ENCODE measurements at regions not wholly inside any gene's neighbourhood (a gene's known extent, or its start where the extent isn't known, plus 50 kb on each side); places are given as distances from the start of the nearest gene placed in this dataset.

DNA sequence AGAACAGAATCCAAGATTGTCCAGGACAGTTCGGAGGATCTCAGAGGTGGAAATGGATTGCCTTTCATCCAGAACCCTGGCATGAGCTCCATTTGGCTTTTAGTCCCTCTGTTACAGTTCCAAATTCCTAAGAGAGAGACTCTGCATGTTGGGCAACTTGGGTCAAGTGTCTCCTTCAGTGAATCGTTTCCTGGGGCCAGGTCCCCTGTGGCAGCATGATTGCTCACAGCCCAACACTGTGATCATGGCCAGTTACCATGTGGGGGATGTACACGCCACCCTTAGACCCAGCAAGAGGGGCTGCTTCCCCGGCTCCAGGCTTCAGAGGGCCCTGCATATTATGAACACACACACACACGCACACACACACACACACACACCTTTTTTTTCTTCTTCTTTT lies 118.6 kb upstream of the GLI2 start:
- intact Hi-C loops (cut with micrococcal nuclease; ENCODE audit: unreplicated experiment), result no loop called here
- no TSS peak for BruUV-seq (replicated peaks)
- no peaks in the 10 kb centered on the region for H3K4me1 ChIP-seq (ENCODE audit: insufficient read depth, low read length, poor library complexity, severe bottlenecking)
- H3K9me3 ChIP-seq (ENCODE audit: low read depth, low read length, poor library complexity, severe bottlenecking), result no peaks in the 10 kb centered on the region
- ChIA-PET CTCF (no interaction called here), POLR2A (ENCODE audit: low non-redundant PET) (no interaction called here)
- no peak for DNase-seq (ENCODE audit: low spot score)
- H3K27ac ChIP-seq (ENCODE audit: low read depth, low read length, poor library complexity, severe bottlenecking), result no peak overlapping the region
- no peaks in the 10 kb centered on the region for H3K27me3 ChIP-seq (replicated peaks; ENCODE audit: insufficient read depth, low read depth, low read length, poor library complexity)
- no peaks in the 10 kb centered on the region for H3K36me3 ChIP-seq (ENCODE audit: insufficient read depth, low read length, poor library complexity, severe bottlenecking)
- H3K4me3 ChIP-seq (ENCODE audit: low read depth, low read length, poor library complexity, severe bottlenecking), result no peak overlapping the region
- TF ChIP-seq, protein P1, sequence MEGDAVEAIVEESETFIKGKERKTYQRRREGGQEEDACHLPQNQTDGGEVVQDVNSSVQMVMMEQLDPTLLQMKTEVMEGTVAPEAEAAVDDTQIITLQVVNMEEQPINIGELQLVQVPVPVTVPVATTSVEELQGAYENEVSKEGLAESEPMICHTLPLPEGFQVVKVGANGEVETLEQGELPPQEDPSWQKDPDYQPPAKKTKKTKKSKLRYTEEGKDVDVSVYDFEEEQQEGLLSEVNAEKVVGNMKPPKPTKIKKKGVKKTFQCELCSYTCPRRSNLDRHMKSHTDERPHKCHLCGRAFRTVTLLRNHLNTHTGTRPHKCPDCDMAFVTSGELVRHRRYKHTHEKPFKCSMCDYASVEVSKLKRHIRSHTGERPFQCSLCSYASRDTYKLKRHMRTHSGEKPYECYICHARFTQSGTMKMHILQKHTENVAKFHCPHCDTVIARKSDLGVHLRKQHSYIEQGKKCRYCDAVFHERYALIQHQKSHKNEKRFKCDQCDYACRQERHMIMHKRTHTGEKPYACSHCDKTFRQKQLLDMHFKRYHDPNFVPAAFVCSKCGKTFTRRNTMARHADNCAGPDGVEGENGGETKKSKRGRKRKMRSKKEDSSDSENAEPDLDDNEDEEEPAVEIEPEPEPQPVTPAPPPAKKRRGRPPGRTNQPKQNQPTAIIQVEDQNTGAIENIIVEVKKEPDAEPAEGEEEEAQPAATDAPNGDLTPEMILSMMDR (conservative IDR thresholded peaks at IDR 0.05; ENCODE audit: low read depth, low read length), result no peak
- TF ChIP-seq EZH2 (IDR thresholded peaks at IDR 0.05; ENCODE audit: borderline replicate concordance, low read depth, low read length, poor library complexity, severe bottlenecking), result no peak

DNA sequence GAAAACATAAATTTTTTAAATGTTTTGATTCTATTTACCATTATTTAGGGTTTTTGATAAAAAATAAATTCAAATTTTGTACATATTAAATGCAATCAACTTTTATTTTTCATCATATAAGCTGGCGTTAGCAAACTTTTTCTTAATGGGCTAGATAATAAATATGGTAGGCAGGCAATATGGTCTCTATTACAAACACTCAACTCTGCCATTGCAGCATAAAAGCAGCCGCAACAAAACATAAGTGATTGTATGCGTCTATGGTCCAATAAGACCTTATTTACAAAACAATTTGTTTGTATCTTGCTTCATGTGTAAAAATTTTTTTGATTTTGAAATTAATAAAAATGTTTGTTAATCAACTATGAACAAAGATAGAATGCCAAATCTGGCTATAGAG lies 116.8 kb upstream of the GLI2 start:
- H3K36me3 ChIP-seq (ENCODE audit: insufficient read depth, low read length, poor library complexity, severe bottlenecking), result no peaks in the 10 kb centered on the region
- H3K4me3 ChIP-seq (ENCODE audit: low read depth, low read length, poor library complexity, severe bottlenecking), result no peak overlapping the region
- CTCF ChIA-PET, result no interaction called here
- BruUV-seq (replicated peaks), result no TSS peak
- intact Hi-C loops (cut with micrococcal nuclease; ENCODE audit: unreplicated experiment), result no loop called here
- POLR2A ChIA-PET (ENCODE audit: low non-redundant PET), result no interaction called here
- DNase-seq (ENCODE audit: low spot score), result no peak
- TF ChIP-seq, protein P1 (conservative IDR thresholded peaks at IDR 0.05; ENCODE audit: low read depth, low read length), result no peak
- no peak for TF ChIP-seq EZH2 (IDR thresholded peaks at IDR 0.05; ENCODE audit: borderline replicate concordance, low read depth, low read length, poor library complexity, severe bottlenecking)
- H3K27ac ChIP-seq (ENCODE audit: low read depth, low read length, poor library complexity, severe bottlenecking), result no peak overlapping the region
- H3K27me3 ChIP-seq (replicated peaks; ENCODE audit: insufficient read depth, low read depth, low read length, poor library complexity), result no peaks in the 10 kb centered on the region
- no peaks in the 10 kb centered on the region for H3K9me3 ChIP-seq (ENCODE audit: low read depth, low read length, poor library complexity, severe bottlenecking)
- H3K4me1 ChIP-seq (ENCODE audit: insufficient read depth, low read length, poor library complexity, severe bottlenecking), result no peaks in the 10 kb centered on the region

DNA sequence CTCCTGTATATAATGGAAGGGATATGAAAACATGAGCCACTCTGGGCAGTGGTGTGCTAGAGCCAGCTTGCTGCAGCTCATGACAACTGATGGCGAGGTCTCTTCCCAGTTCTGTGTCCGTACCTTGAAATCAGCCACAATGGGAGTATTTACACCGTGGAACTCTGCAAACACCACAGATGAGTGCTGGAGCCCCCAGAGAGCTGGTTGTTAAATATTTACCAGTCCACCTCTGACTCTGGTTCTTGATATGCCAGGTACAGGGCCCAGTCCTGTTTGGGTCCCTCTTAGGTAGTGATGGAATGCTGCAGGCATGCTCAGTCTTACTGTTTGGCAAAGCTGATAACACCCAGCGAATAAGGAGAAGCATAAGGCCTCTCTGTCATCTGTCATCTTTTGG lies 116.1 kb upstream of the GLI2 start:
- TF ChIP-seq, protein P1 (conservative IDR thresholded peaks at IDR 0.05; ENCODE audit: low read depth, low read length), result no peak
- TF ChIP-seq EZH2 (IDR thresholded peaks at IDR 0.05; ENCODE audit: borderline replicate concordance, low read depth, low read length, poor library complexity, severe bottlenecking), result no peak
- CTCF ChIA-PET, result no interaction called here
- POLR2A ChIA-PET (ENCODE audit: low non-redundant PET), result no interaction called here
- H3K9me3 ChIP-seq (ENCODE audit: low read depth, low read length, poor library complexity, severe bottlenecking), result no peaks in the 10 kb centered on the region
- no TSS peak for BruUV-seq (replicated peaks)
- intact Hi-C loops (cut with micrococcal nuclease; ENCODE audit: unreplicated experiment), result no loop called here
- H3K4me3 ChIP-seq (ENCODE audit: low read depth, low read length, poor library complexity, severe bottlenecking), result no peak overlapping the region
- H3K4me1 ChIP-seq (ENCODE audit: insufficient read depth, low read length, poor library complexity, severe bottlenecking), result no peaks in the 10 kb centered on the region
- DNase-seq (ENCODE audit: low spot score), result no peak
- H3K27ac ChIP-seq (ENCODE audit: low read depth, low read length, poor library complexity, severe bottlenecking), result no peak overlapping the region
- H3K36me3 ChIP-seq (ENCODE audit: insufficient read depth, low read length, poor library complexity, severe bottlenecking), result no peaks in the 10 kb centered on the region
- H3K27me3 ChIP-seq (replicated peaks; ENCODE audit: insufficient read depth, low read depth, low read length, poor library complexity), result no peaks in the 10 kb centered on the region
